ENCODE measurements at regions not wholly inside any gene's neighbourhood (a gene's known extent, or its start where the extent isn't known, plus 50 kb on each side); places are given as distances from the start of the nearest gene placed in this dataset.
A peak's percentile ranks its signal among the peaks of the same experiment; 100 is the strongest.
"Not testable (repeated sequence)": the region's sequence is repeated elsewhere in the genome, so short reads cannot be mapped to it uniquely, and the experiment has no call there.

- FAIRE-seq (no peak), DNase-seq (ENCODE audit: insufficient read length, low spot score) (no peak)
Measured at GRCh38 chr12:17017402-17017801, 411.4 kb upstream of the LMO3 start.

- DNase-seq (ENCODE audit: insufficient read length, low spot score) (no peak), FAIRE-seq (no peak)
Measured at GRCh38 chr12:17016116-17016864, 410.3 kb upstream of the LMO3 start.

- DNase-seq (ENCODE audit: insufficient read length, low spot score), result no peak
- FAIRE-seq, result no peak
Measured at GRCh38 chr12:17015501-17015900, 409.5 kb upstream of the LMO3 start.

- FAIRE-seq; DNase-seq (ENCODE audit: insufficient read length, low spot score): not testable (repeated sequence)
Measured at GRCh38 chr12:17007442-17008040, 401.6 kb upstream of the LMO3 start.

GRCh38 chr12:16998538-16998937 lies 392.6 kb upstream of the LMO3 start:
- FAIRE-seq; DNase-seq (ENCODE audit: insufficient read length, low spot score): not testable (repeated sequence)

GRCh38 chr12:16984484-16984883 lies 378.5 kb upstream of the LMO3 start:
- FAIRE-seq (no peak), DNase-seq (ENCODE audit: insufficient read length, low spot score) (no peak)

- FAIRE-seq, result no peak
- DNase-seq (ENCODE audit: insufficient read length, low spot score), result no peak
Measured at GRCh38 chr12:16972923-16973770, 367.2 kb upstream of the LMO3 start.

- no peak for FAIRE-seq
- DNase-seq (ENCODE audit: insufficient read length, low spot score), result no peak
Measured at GRCh38 chr12:16962889-16963288, 356.9 kb upstream of the LMO3 start.

GRCh38 chr12:16955083-16955657 lies 349.2 kb upstream of the LMO3 start:
- FAIRE-seq, result no peak
- DNase-seq (ENCODE audit: insufficient read length, low spot score), result no peak

GRCh38 chr12:16949871-16950667 lies 344.1 kb upstream of the LMO3 start:
- FAIRE-seq (no peak), DNase-seq (ENCODE audit: insufficient read length, low spot score) (no peak)

- DNase-seq (ENCODE audit: insufficient read length, low spot score) (no peak), FAIRE-seq (no peak)
Measured at GRCh38 chr12:16949371-16949770, 343.4 kb upstream of the LMO3 start.

- DNase-seq (ENCODE audit: insufficient read length, low spot score) (no peak), FAIRE-seq (no peak)
Measured at GRCh38 chr12:16946704-16947103, 340.7 kb upstream of the LMO3 start.

- DNase-seq (ENCODE audit: insufficient read length, low spot score) (peak; percentile 3), FAIRE-seq (no peak)
Measured at GRCh38 chr12:16939871-16940306, 333.9 kb upstream of the LMO3 start.

GRCh38 chr12:16927259-16927658 lies 321.3 kb upstream of the LMO3 start:
- DNase-seq (ENCODE audit: insufficient read length, low spot score) (no peak), FAIRE-seq (no peak)

GRCh38 chr12:16920451-16920850 lies 314.5 kb upstream of the LMO3 start:
- DNase-seq (ENCODE audit: insufficient read length, low spot score) (no peak), FAIRE-seq (no peak)

- no peak for FAIRE-seq
- DNase-seq (ENCODE audit: insufficient read length, low spot score), result no peak
Measured at GRCh38 chr12:16919551-16919950, 313.6 kb upstream of the LMO3 start.

- DNase-seq (ENCODE audit: insufficient read length, low spot score) (no peak), FAIRE-seq (no peak)
Measured at GRCh38 chr12:16914853-16915252, 308.9 kb upstream of the LMO3 start.

GRCh38 chr12:16913832-16914490 lies 308.0 kb upstream of the LMO3 start:
- FAIRE-seq (no peak), DNase-seq (ENCODE audit: insufficient read length, low spot score) (no peak)

- DNase-seq (ENCODE audit: insufficient read length, low spot score) (no peak), FAIRE-seq (no peak)
Measured at GRCh38 chr12:16901946-16902345, 296.0 kb upstream of the LMO3 start.

GRCh38 chr12:16893426-16893825 lies 287.5 kb upstream of the LMO3 start:
- FAIRE-seq (no peak), DNase-seq (ENCODE audit: insufficient read length, low spot score) (no peak)

All from HTR-8/SVneo (cell line).